Natural killer cell (primary cell): ENCODE measurements at regions not wholly inside any gene's neighbourhood (a gene's known extent, or its start where the extent isn't known, plus 50 kb on each side); places are given as distances from the start of the nearest gene placed in this dataset.

Source experiments
- ATAC-seq, 3 donors: fragments of 150-1000 bp in 2 of 3; fragments of 200-7000 bp in 1 of 3; cut with Tn5 transposase; 1 replicate in 1 of 3; 2 replicates in 2 of 3; pipeline ENCODE4 v1.10.0; 2021; ENCODE audit warnings: mild to moderate bottlenecking in 2 of 3, moderate library complexity in 2 of 3
- DNase-seq, 2 donors: peaks; one replicate each; pipeline versions ENCODE4 v3.0.0 to v3.0.0-alpha.2; 2013 to 2021; ENCODE audit warnings: mixed read lengths in 1 of 2
- H3K27ac ChIP-seq: one replicate; pipeline ENCODE4 v1.5.1; 2013; ENCODE audit warnings: mild to moderate bottlenecking, low read length
- H3K27me3 ChIP-seq: one replicate; pipeline ENCODE4 v1.6.1; 2013; ENCODE audit warnings: low read length; ENCODE audit not compliant: control insufficient read depth, insufficient read depth
- H3K36me3 ChIP-seq: one replicate; pipeline ENCODE4 v1.6.1; 2013; ENCODE audit warnings: low read length; ENCODE audit not compliant: control insufficient read depth, insufficient read depth
- H3K4me1 ChIP-seq: one replicate; pipeline ENCODE4 v1.6.1; 2013; ENCODE audit warnings: low read length; ENCODE audit not compliant: control insufficient read depth, insufficient read depth
- H3K4me3 ChIP-seq: one replicate; pipeline ENCODE4 v1.5.1; 2013; ENCODE audit warnings: low read length
- H3K9me3 ChIP-seq: one replicate; pipeline ENCODE4 v1.6.1; 2013; ENCODE audit warnings: low read length; ENCODE audit not compliant: control insufficient read depth, insufficient read depth
- H3K27ac Mint-ChIP-seq, 2 donors: one replicate each; pipeline ENCODE4 v1.8.0; 2022; ENCODE audit warnings: mild to moderate bottlenecking in 2 of 2, mixed read lengths in 2 of 2, moderate library complexity in 1 of 2
- H3K27me3 Mint-ChIP-seq, 2 donors: one replicate each; pipeline ENCODE4 v1.8.0; 2022; ENCODE audit warnings: low read depth in 2 of 2, mixed read lengths in 2 of 2
- H3K36me3 Mint-ChIP-seq: one replicate; pipeline ENCODE4 v1.8.0; 2022; ENCODE audit warnings: mixed read lengths
- H3K4me1 Mint-ChIP-seq, 2 donors: one replicate each; pipeline ENCODE4 v1.8.0; 2022; ENCODE audit warnings: mixed read lengths in 2 of 2
- H3K4me3 Mint-ChIP-seq: one replicate; pipeline ENCODE4 v1.8.0; 2022; ENCODE audit warnings: mild to moderate bottlenecking, moderate library complexity, mixed read lengths
- H3K9me3 Mint-ChIP-seq, 2 donors: one replicate each; pipeline ENCODE4 v1.8.0; 2022; ENCODE audit warnings: mixed read lengths in 2 of 2
- CTCF ChIP-seq: fragments of 200-600 bp; IDR thresholded peaks from one replicate; pipeline ENCODE4 v1.8.0; 2022; ENCODE audit warnings: antibody characterized with exemption
- WGBS: methylation state at CpG from one replicate; pipeline ENCODE4 v1.1.7; 2013; ENCODE audit warnings: missing lambda C conversion rate; ENCODE audit not compliant: insufficient coverage; 5-methylcytosine and 5-hydroxymethylcytosine counted together
- intact Hi-C: fragments of 100-400 bp; cut with micrococcal nuclease; formaldehyde crosslinking; loops from one replicate; pipeline ENCODE4 v1.14.2; 2022

- Histone ChIP-seq H3K27ac (no peak overlapping the region), H3K4me1 (no peaks in the 10 kb centered on the region), H3K27me3 (no peaks in the 10 kb centered on the region), H3K9me3 (no peaks in the 10 kb centered on the region), H3K4me3 (no peak overlapping the region), H3K36me3 (no peaks in the 10 kb centered on the region)
- no peaks in the 10 kb centered on the region for H3K4me1 Mint-ChIP-seq
- no peak for TF ChIP-seq CTCF
- no peak overlapping the region for H3K27ac Mint-ChIP-seq
- no peaks in the 10 kb centered on the region for H3K36me3 Mint-ChIP-seq
- no peak for ATAC-seq
- 82% methylated on average over 5 of the region's 5 CpGs for WGBS
- H3K9me3 Mint-ChIP-seq, result peaks cover 0 to 17% of the 10 kb centered on the region in 2 donors
- no peak overlapping the region for H3K4me3 Mint-ChIP-seq
- intact Hi-C loops, result no loop called here
- DNase-seq, result no peak
- H3K27me3 Mint-ChIP-seq, result no peaks in the 10 kb centered on the region
Measured at GRCh38 chr12:115097416-115097815, 413.4 kb upstream of the TBX3 start.

GRCh38 chr12:115096588-115097397, 412.8 kb upstream of the TBX3 start:
- H3K36me3 ChIP-seq, result no peaks in the 10 kb centered on the region
- no peaks in the 10 kb centered on the region for H3K9me3 ChIP-seq
- 53% methylated on average over 2 of the region's 2 CpGs for WGBS
- no peaks in the 10 kb centered on the region for H3K36me3 Mint-ChIP-seq
- no peak for TF ChIP-seq CTCF
- H3K27ac Mint-ChIP-seq, result no peak overlapping the region
- no peaks in the 10 kb centered on the region for H3K27me3 Mint-ChIP-seq
- H3K27ac ChIP-seq, result no peak overlapping the region
- H3K4me3 ChIP-seq, result no peak overlapping the region
- H3K9me3 Mint-ChIP-seq, result peaks cover 0 to 19% of the 10 kb centered on the region in 2 donors
- H3K4me1 ChIP-seq, result no peaks in the 10 kb centered on the region
- intact Hi-C loops, result no loop called here
- no peaks in the 10 kb centered on the region for H3K27me3 ChIP-seq
- DNase-seq (no peak), ATAC-seq (no peak)
- H3K4me3 Mint-ChIP-seq, result no peak overlapping the region
- H3K4me1 Mint-ChIP-seq, result no peaks in the 10 kb centered on the region

GRCh38 chr12:115095073-115095748, 411.2 kb upstream of the TBX3 start:
- Mint-ChIP-seq H3K27ac (no peak overlapping the region), H3K27me3 (no peaks in the 10 kb centered on the region), H3K4me3 (no peak overlapping the region), H3K9me3 (peaks cover 5 to 21% of the 10 kb centered on the region in 2 donors), H3K36me3 (no peaks in the 10 kb centered on the region), H3K4me1 (no peaks in the 10 kb centered on the region)
- Histone ChIP-seq H3K9me3 (no peaks in the 10 kb centered on the region), H3K36me3 (no peaks in the 10 kb centered on the region), H3K27ac (no peak overlapping the region), H3K27me3 (no peaks in the 10 kb centered on the region), H3K4me3 (no peak overlapping the region), H3K4me1 (no peaks in the 10 kb centered on the region)
- 75% methylated on average over 9 of the region's 10 CpGs for WGBS
- no peak for TF ChIP-seq CTCF
- intact Hi-C loops, result no loop called here
- no peak for ATAC-seq
- no peak for DNase-seq
